ENCODE measurements at regions not wholly inside any gene's neighbourhood (a gene's known extent, or its start where the extent isn't known, plus 50 kb on each side); places are given as distances from the start of the nearest gene placed in this dataset.

GRCh38 chr6:10330515-10330914, 84.4 kb downstream of the TFAP2A start:
- Histone ChIP-seq H3K4me1 (ENCODE audit: low read depth) (no peaks in the 10 kb centered on the region), H3K9me3 (no peaks in the 10 kb centered on the region), H3K4me3 (no peak overlapping the region), H3K36me3 (ENCODE audit: low read depth) (no peaks in the 10 kb centered on the region)
- DNase-seq (no peak), ATAC-seq (no peak)
- intact Hi-C loops (cut with DNase I, micrococcal nuclease) = no loop called here
- TF ChIP-seq, protein P1, sequence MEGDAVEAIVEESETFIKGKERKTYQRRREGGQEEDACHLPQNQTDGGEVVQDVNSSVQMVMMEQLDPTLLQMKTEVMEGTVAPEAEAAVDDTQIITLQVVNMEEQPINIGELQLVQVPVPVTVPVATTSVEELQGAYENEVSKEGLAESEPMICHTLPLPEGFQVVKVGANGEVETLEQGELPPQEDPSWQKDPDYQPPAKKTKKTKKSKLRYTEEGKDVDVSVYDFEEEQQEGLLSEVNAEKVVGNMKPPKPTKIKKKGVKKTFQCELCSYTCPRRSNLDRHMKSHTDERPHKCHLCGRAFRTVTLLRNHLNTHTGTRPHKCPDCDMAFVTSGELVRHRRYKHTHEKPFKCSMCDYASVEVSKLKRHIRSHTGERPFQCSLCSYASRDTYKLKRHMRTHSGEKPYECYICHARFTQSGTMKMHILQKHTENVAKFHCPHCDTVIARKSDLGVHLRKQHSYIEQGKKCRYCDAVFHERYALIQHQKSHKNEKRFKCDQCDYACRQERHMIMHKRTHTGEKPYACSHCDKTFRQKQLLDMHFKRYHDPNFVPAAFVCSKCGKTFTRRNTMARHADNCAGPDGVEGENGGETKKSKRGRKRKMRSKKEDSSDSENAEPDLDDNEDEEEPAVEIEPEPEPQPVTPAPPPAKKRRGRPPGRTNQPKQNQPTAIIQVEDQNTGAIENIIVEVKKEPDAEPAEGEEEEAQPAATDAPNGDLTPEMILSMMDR (IDR thresholded peaks at IDR 0.05) = no peak

DNA sequence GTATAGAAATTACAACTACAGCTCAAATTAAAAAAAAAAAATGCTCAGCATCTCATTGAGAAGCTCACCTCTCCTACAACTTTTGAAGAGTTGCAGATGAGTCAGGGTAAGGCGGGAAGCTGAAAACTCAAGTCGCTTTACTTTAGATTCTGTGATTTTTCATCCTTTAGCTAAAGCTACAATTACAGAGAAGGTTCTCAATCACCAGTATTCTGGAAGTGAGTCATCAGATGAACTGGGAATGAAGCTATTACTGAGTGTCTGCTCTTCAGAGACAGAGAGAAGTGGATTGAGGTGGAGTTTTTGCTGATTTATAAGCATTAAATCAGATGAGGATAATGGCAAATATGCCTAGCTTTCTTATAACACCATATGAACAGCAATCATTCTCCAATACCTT, 91.9 kb downstream of the TFAP2A start:
- DNase-seq (no peak), ATAC-seq (no peak)
- intact Hi-C loops (cut with DNase I, micrococcal nuclease) = no loop called here
- no peaks in the 10 kb centered on the region for H3K9me3 ChIP-seq
- H3K4me1 ChIP-seq (ENCODE audit: low read depth) = no peaks in the 10 kb centered on the region
- TF ChIP-seq, protein P1 (IDR thresholded peaks at IDR 0.05) = no peak
- H3K4me3 ChIP-seq = no peak overlapping the region
- no peaks in the 10 kb centered on the region for H3K36me3 ChIP-seq (ENCODE audit: low read depth)

DNA sequence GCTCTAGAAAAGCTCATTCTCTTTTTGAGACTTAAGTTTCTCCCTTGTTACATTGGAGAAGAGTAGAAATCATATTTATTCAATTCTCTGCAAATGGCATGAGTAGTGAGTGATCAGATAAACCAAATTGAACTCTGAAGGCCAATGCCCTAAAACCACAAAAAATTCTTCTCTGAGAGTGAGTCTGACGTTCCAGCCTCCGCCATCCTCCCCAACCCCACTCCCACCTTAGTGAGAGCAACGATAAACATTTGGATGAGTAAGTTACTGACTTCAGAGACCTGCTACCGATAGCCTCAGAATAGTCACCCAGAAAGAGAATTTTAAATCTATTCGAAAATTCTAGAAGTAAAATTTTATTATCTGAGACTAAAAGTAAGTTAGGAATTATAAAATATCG, 94.6 kb downstream of the TFAP2A start:
- DNase-seq (no peak), ATAC-seq (no peak)
- intact Hi-C loops (cut with DNase I, micrococcal nuclease) = no loop called here
- TF ChIP-seq, protein P1 (IDR thresholded peaks at IDR 0.05) = no peak
- no peaks in the 10 kb centered on the region for H3K9me3 ChIP-seq
- H3K36me3 ChIP-seq (ENCODE audit: low read depth) = no peaks in the 10 kb centered on the region
- H3K4me3 ChIP-seq = no peak overlapping the region
- H3K4me1 ChIP-seq (ENCODE audit: low read depth) = no peaks in the 10 kb centered on the region

DNA sequence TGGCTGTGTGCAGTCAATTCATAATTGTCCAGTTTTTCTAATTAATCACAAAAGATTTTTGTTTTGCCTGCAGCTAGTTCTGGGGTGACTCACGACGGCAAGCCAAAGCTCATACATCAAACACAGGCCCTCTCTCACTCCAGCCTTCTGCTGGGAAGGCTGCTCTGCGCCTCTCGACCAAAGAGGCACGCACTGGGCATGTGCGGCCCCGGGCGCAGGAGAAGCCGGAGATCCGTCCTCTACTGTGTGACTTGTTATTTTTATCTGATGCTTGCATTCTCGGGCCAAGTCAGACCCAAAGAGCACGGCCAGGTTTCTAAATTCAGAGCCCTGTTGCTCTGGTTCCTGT, 98.5 kb downstream of the TFAP2A start:
- H3K4me1 ChIP-seq (ENCODE audit: low read depth) = no peaks in the 10 kb centered on the region
- H3K9me3 ChIP-seq = no peaks in the 10 kb centered on the region
- TF ChIP-seq, protein P1 (IDR thresholded peaks at IDR 0.05) = no peak
- H3K4me3 ChIP-seq = no peak overlapping the region
- no peak for DNase-seq
- ATAC-seq = no peak
- no peaks in the 10 kb centered on the region for H3K36me3 ChIP-seq (ENCODE audit: low read depth)
- intact Hi-C loops (cut with DNase I, micrococcal nuclease) = no loop called here

GRCh38 chr6:10315658-10316372, 99.1 kb downstream of the TFAP2A start:
- TF ChIP-seq, protein P1 (IDR thresholded peaks at IDR 0.05) = no peak
- no peaks in the 10 kb centered on the region for H3K9me3 ChIP-seq
- ATAC-seq = no peak
- intact Hi-C loops (cut with DNase I, micrococcal nuclease) = no loop called here
- no peak for DNase-seq
- H3K4me3 ChIP-seq = no peak overlapping the region
- H3K36me3 ChIP-seq (ENCODE audit: low read depth) = no peaks in the 10 kb centered on the region
- H3K4me1 ChIP-seq (ENCODE audit: low read depth) = no peaks in the 10 kb centered on the region

DNA sequence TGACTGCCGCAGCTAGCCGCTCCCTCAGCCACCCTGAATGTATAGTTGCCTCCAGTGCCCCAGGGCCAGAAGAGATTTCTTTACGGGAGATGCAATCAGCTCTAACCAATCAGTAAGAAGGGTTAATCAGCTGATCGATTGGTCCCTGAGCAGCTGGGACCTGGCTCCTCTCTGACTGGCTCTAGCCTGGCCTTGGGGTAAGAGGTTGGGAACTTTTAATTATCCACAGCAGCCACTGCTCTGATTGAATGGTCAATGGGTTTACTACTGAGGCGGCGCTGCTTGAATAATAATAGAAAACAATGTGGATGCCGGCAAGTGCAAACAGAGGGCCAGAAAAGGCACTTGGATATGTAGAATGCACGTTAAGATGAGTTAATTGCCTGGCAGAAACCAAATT, 99.8 kb downstream of the TFAP2A start:
- intact Hi-C loops (cut with DNase I, micrococcal nuclease) = no loop called here
- TF ChIP-seq, protein P1 (IDR thresholded peaks at IDR 0.05) = no peak
- Histone ChIP-seq H3K9me3 (no peaks in the 10 kb centered on the region), H3K36me3 (ENCODE audit: low read depth) (no peaks in the 10 kb centered on the region), H3K4me3 (no peak overlapping the region), H3K4me1 (ENCODE audit: low read depth) (no peaks in the 10 kb centered on the region)
- ATAC-seq (no peak), DNase-seq (no peak)
